K562 (cell line): ENCODE measurements at regions not wholly inside any gene's neighbourhood (a gene's known extent, or its start where the extent isn't known, plus 50 kb on each side); places are given as distances from the start of the nearest gene placed in this dataset.
"Not testable (repeated sequence)": the region's sequence is repeated elsewhere in the genome, so short reads cannot be mapped to it uniquely, and the experiment has no call there.

Source experiments
- ATAC-seq: fragments of 200-7000 bp; cut with Tn5 transposase; 3 replicates; pipeline ENCODE4 v1.9.1; 2020; ENCODE audit warnings: moderate library complexity
- BruUV-seq: library from RNA; stranded (reverse); fragments of 400-500 nt; replicated peaks from 2 replicates; lab custom pipeline; 2021; lab: Mats Ljungman, UMichigan
- CTCF ChIA-PET: fragments of 300-600 bp; formaldehyde crosslinking; extraction: SDS; loops from one replicate; lab custom pipeline; 2021; ENCODE audit warnings: low intra/inter-chr PET ratio; lab: Yijun Ruan, JAX
- POLR2A ChIA-PET: fragments of 300-600, 350-650 bp; sonication (Branson Sonifier 250); formaldehyde crosslinking; extraction: SDS; loops from one replicate; lab custom pipeline; 2021; ENCODE audit warnings: antibody characterized with exemption, inconsistent platforms; lab: Yijun Ruan, JAX
- DNase-seq, 4 experiments: peaks; one replicate each; pipeline versions ENCODE4 v3.0.0 to v3.0.0-alpha.2; 2011 to 2018; ENCODE audit warnings: low spot score in 3 of 4, mixed read lengths in 3 of 4; ENCODE audit errors: extremely low read depth in 1 of 4
- FAIRE-seq: peaks from 2 replicates; lab custom pipeline; 2011; peaks lifted over from hg19 to GRCh38; lab: Jason Lieb, UNC
- H2AFZ ChIP-seq: 2 replicates; pipeline ENCODE4 v1.6.0; 2011; ENCODE audit warnings: low read depth, low read length, control low read depth, inconsistent platforms
- H3K27ac ChIP-seq: fragments of 200-600 bp; 3 replicates; pipeline ENCODE4 v1.8.0; 2011; ENCODE audit warnings: low read depth, mild to moderate bottlenecking, control low read depth, inconsistent platforms, low read length, moderate library complexity, mixed read lengths; ENCODE audit errors: extremely low read depth
- H3K27me3 ChIP-seq, 2 experiments: fragments of 300-600 bp in 1 of 2; 2 replicates in 1 of 2; 3 replicates in 1 of 2; pipeline versions ENCODE4 v1.6.0 to v1.8.0; 2011; ENCODE audit warnings: inconsistent platforms in 2 of 2, low read length in 2 of 2, mild to moderate bottlenecking in 1 of 2, mixed read lengths in 1 of 2, moderate library complexity in 1 of 2; ENCODE audit not compliant: control insufficient read depth in 2 of 2, insufficient read depth in 2 of 2
- H3K36me3 ChIP-seq: fragments of 300-600 bp; 3 replicates; pipeline ENCODE4 v1.8.0; 2011; ENCODE audit warnings: mild to moderate bottlenecking, low read length, inconsistent platforms; ENCODE audit not compliant: control insufficient read depth, insufficient read depth
- H3K4me1 ChIP-seq, 2 experiments: fragments of 200-600 bp in 1 of 2; replicated peaks in 1 of 2; 2 replicates in 1 of 2; 3 replicates in 1 of 2; pipeline versions ENCODE4 v1.5.1 to v1.8.0; 2011; ENCODE audit warnings: inconsistent platforms in 2 of 2, low read length in 2 of 2, mild to moderate bottlenecking in 1 of 2, mixed read lengths in 1 of 2, moderate library complexity in 1 of 2; ENCODE audit not compliant: control insufficient read depth in 2 of 2, insufficient read depth in 2 of 2
- H3K4me2 ChIP-seq: 2 replicates; pipeline ENCODE4 v1.6.1; 2011; ENCODE audit warnings: low read length, control low read depth, inconsistent platforms, mixed read lengths; ENCODE audit not compliant: insufficient read depth
- H3K4me3 ChIP-seq: fragments of 200-600 bp; sonication (generic), shearing (Covaris generic); 2 replicates; pipeline ENCODE4 v1.5.1; 2016; ENCODE audit warnings: control low read depth, inconsistent platforms
- H3K79me2 ChIP-seq: fragments of 200-600 bp; 3 replicates; pipeline ENCODE4 v1.8.0; 2011; ENCODE audit warnings: low read length, inconsistent platforms; ENCODE audit not compliant: control insufficient read depth, insufficient read depth
- H3K9ac ChIP-seq, 2 experiments: 2 replicates each; pipeline versions ENCODE4 v1.6.0 to v1.6.1; 2011; ENCODE audit warnings: low read depth in 2 of 2, low read length in 2 of 2, control low read depth in 1 of 2, inconsistent platforms in 1 of 2, mild to moderate bottlenecking in 1 of 2, mixed read lengths in 1 of 2; ENCODE audit not compliant: insufficient read depth in 1 of 2
- H3K9me1 ChIP-seq: one replicate; pipeline ENCODE4 v1.6.0; 2011; ENCODE audit warnings: inconsistent platforms, mild to moderate bottlenecking, low read length, moderate library complexity; ENCODE audit not compliant: control insufficient read depth, insufficient read depth
- H3K9me3 ChIP-seq: replicated peaks from 2 replicates; pipeline ENCODE4 v1.5.1; 2011; ENCODE audit warnings: low read depth, low read length, inconsistent platforms; ENCODE audit not compliant: control insufficient read depth, insufficient read depth
- H4K20me1 ChIP-seq: replicated peaks from 2 replicates; pipeline ENCODE4 v1.6.1; 2011; ENCODE audit warnings: low read length, inconsistent platforms, mixed read lengths; ENCODE audit not compliant: control insufficient read depth, insufficient read depth
- E2F1 ChIP-seq: sonication (generic); formaldehyde crosslinking; IDR thresholded peaks from 2 replicates; pipeline ENCODE4 v1.8.1; 2023; ENCODE audit warnings: mild to moderate bottlenecking, missing genetic modification reagents, moderate library complexity
- MEIS2 ChIP-seq: fragments of 450-650 bp; IDR thresholded peaks from 2 replicates; pipeline ENCODE4 v1.6.1; 2014; ENCODE audit warnings: mild to moderate bottlenecking; ENCODE audit not compliant: partially characterized antibody
- PBX2 ChIP-seq, 2 experiments: IDR thresholded peaks in 1 of 2; conservative IDR thresholded peaks in 1 of 2; 2 replicates each; pipeline ENCODE4 v1.6.1; 2016; ENCODE audit warnings: low read depth in 2 of 2, mild to moderate bottlenecking in 1 of 2, missing compliant biosample characterization in 1 of 2, missing genetic modification characterization in 1 of 2, moderate library complexity in 1 of 2
- STAT5A ChIP-seq: IDR thresholded peaks from 2 replicates; pipeline ENCODE4 v1.6.1; 2012; ENCODE audit warnings: low read length, inconsistent platforms, borderline replicate concordance
- ZNF134 ChIP-seq: fragments of 250-450 bp; sonication (Bioruptor Pico); conservative IDR thresholded peaks from 2 replicates; pipeline ENCODE4 v1.4.0; 2020
- WGBS: fragments of 100-300 bp; shearing (Covaris generic); methylation state at CpG from one replicate; pipeline ENCODE4 v1.1.6; 2016; ENCODE audit warnings: low coverage, mixed read lengths; ENCODE audit not compliant: insufficient coverage; ENCODE audit errors: missing lambda C conversion rate; 5-methylcytosine and 5-hydroxymethylcytosine counted together
- in situ Hi-C: fragments of 300-500 bp; cut with MboI; formaldehyde crosslinking; loops from 4 replicates; pipeline ENCODE4 v1.15.0; 2018; ENCODE audit warnings: inconsistent platforms, mixed read lengths
- intact Hi-C: fragments of 100-400 bp; cut with micrococcal nuclease; formaldehyde crosslinking; loops from 2 replicates; pipeline ENCODE4 v1.14.2; 2022
- TF ChIP-seq, protein P1 (sequence below): fragments of 200-800 bp; sonication (Bioruptor generic); IDR thresholded peaks from 2 replicates; pipeline ENCODE4 v1.6.1; 2017; ENCODE audit warnings: missing genetic modification characterization, missing compliant biosample characterization

GRCh38 chr7:112951070-112951469 is 135.6 kb downstream of the GPR85 start:
- Histone ChIP-seq H3K9me1 (no peaks in the 10 kb centered on the region), H3K79me2 (no peaks in the 10 kb centered on the region), H3K4me3 (no peak overlapping the region), H3K9me3 (no peaks in the 10 kb centered on the region), H3K4me1 (no peaks in the 10 kb centered on the region), H3K4me2 (no peak overlapping the region), H3K36me3 (no peaks in the 10 kb centered on the region), H3K9ac (no peak overlapping the region), H3K27ac (no peak overlapping the region), H3K27me3 (no peaks in the 10 kb centered on the region), H4K20me1 (no peaks in the 10 kb centered on the region), H2AFZ (no peak overlapping the region)
- WGBS = 4% methylated on average over 4 of the region's 4 CpGs
- BruUV-seq = no TSS peak
- no peak for ATAC-seq
- ChIA-PET CTCF (no interaction called here), POLR2A (interaction anchor here (1.1 kb wide), 1 partner anchor 11 kb away, joined by 4 read pairs; a partner anchor contains a TSS)
- intact Hi-C loops = no loop called here
- in situ Hi-C loops = no loop called here
- FAIRE-seq = no peak
- DNase-seq = no peak
- TF ChIP-seq ZNF134 (CRISPR knock-in tag) (no peak), E2F1 (CRISPR knock-in tag) (no peak), STAT5A (no peak), MEIS2 (peak; percentile 34), PBX2 (CRISPR knock-in tag; IDR thresholded peaks at IDR 0.05; ENCODE audit: low read depth) (no peak), PBX2 (tag; conservative IDR thresholded peaks at IDR 0.05; ENCODE audit: low read depth) (0 out of 2 replicates have a peak, but pooled peaks have one; percentile 26)
- TF ChIP-seq, protein P1, sequence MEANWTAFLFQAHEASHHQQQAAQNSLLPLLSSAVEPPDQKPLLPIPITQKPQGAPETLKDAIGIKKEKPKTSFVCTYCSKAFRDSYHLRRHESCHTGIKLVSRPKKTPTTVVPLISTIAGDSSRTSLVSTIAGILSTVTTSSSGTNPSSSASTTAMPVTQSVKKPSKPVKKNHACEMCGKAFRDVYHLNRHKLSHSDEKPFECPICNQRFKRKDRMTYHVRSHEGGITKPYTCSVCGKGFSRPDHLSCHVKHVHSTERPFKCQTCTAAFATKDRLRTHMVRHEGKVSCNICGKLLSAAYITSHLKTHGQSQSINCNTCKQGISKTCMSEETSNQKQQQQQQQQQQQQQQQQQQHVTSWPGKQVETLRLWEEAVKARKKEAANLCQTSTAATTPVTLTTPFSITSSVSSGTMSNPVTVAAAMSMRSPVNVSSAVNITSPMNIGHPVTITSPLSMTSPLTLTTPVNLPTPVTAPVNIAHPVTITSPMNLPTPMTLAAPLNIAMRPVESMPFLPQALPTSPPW = peak; percentile 93

GRCh38 chr7:112949682-112950081 is 136.9 kb downstream of the GPR85 start:
- BruUV-seq, in situ Hi-C loops: not testable (repeated sequence)
- 13% methylated on average over 4 of the region's 4 CpGs for WGBS

More at GRCh38 chr7:112949682-112950081, 136.9 kb downstream of the GPR85 start:
- H4K20me1 ChIP-seq, H3K79me2 ChIP-seq, H3K27ac ChIP-seq, POLR2A ChIA-PET, ATAC-seq, CTCF ChIA-PET, H3K9me1 ChIP-seq, H3K4me3 ChIP-seq, H3K4me2 ChIP-seq, H3K4me1 ChIP-seq, H3K9me3 ChIP-seq, H3K27me3 ChIP-seq, H2AFZ ChIP-seq, FAIRE-seq, intact Hi-C loops, H3K36me3 ChIP-seq, DNase-seq, H3K9ac ChIP-seq: not testable (repeated sequence)
